GM18511 (cell line): ENCODE measurements at regions not wholly inside any gene's neighbourhood (a gene's known extent, or its start where the extent isn't known, plus 50 kb on each side); places are given as distances from the start of the nearest gene placed in this dataset.

Experiments used
- ATAC-seq: cut with Tn5 transposase; IDR thresholded peaks from one replicate; pipeline ENCODE4 v1.9.1; 2021; ENCODE audit warnings: mild to moderate bottlenecking, moderate library complexity; ENCODE audit not compliant: unreplicated experiment

- no peak for ATAC-seq
Observed at GRCh38 chr4:14879683-14880082, 122.6 kb upstream of the CPEB2 start.

DNA sequence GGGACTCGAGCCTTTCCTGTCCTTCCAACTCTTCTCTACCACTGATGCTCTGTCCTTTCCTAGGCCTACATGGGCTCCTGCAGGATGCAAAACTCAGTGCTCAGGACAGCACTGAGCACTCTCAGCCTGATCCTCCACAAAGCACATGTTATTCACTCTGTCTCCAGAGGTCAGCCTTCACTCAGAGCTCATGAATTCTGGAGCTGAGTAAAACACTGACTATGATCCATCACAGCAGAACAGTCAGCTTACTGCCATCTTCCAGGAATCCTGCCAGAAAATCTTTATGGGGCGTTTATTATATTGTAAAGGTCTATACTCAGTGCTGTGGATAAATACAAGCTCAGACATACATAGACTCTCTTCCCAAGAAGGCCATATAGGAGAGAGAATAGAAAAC is 121.5 kb upstream of the CPEB2 start:
- no peak for ATAC-seq

DNA sequence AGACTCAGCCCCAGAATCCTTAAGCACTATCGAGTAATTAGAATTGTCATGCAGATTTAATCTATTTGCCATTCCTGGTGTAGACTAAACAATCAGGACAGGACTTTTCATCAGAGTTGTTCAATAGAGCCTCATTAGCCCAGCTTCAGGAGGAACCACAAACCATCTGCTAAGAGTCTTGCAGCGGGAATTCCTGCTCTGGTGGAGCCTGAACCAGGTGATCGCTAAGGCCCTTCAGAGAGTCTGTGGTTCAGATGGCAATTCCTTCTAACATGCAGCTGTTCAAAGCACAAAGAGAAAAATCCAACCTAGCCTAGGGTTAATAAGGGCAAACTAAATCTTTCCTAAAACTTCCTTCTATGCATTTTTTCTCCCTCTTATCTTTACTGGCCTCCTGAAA is 119.1 kb upstream of the CPEB2 start:
- ATAC-seq: no peak

DNA sequence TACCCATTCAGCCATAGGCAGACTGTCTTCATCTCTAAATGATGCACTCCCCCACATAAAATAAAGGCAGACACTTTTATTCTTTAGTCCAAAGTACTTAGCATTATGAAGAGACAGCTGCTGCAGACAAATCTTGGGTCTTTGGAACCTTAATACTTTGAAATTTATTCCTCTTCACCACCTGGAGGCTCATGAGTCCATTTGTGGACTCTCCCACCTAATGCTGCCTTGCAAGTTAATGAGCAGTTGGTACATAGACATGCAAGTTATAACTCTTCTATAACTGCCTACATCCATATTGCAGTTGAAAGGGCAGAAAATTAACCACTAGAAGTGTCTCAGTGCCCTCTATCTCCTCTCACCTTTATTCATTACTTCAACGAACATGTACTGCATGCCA is 118.6 kb upstream of the CPEB2 start:
- ATAC-seq: no peak

- ATAC-seq: no peak
Observed at GRCh38 chr4:14887842-14888433, 114.3 kb upstream of the CPEB2 start.

GRCh38 chr4:14888790-14889572 is 113.3 kb upstream of the CPEB2 start:
- ATAC-seq: no peak

DNA sequence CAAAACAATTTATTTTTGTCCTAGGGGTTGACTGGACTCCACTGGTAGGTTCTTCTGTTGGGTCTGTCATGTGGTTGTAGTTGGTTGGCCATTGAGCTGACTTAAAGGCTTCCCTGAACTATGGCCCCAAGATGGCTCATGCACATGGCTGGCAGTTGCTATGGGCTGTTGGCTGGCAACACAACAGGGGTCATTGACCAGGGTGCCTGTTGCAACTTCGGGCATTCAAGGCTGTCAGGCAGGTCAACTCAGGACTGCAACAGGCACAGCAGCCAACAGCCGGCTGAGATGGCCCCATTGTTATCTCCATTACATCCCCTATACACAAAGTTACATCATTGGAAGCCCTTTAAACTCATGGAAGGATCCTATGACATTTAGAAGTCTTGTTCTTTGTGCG is 109.7 kb upstream of the CPEB2 start:
- no peak for ATAC-seq

- no peak for ATAC-seq
Observed at GRCh38 chr4:14893713-14894112, 108.6 kb upstream of the CPEB2 start.

- ATAC-seq: no peak
Observed at GRCh38 chr4:14894392-14895292, 107.6 kb upstream of the CPEB2 start.

GRCh38 chr4:14896656-14897175 is 105.6 kb upstream of the CPEB2 start:
- ATAC-seq: no peak

DNA sequence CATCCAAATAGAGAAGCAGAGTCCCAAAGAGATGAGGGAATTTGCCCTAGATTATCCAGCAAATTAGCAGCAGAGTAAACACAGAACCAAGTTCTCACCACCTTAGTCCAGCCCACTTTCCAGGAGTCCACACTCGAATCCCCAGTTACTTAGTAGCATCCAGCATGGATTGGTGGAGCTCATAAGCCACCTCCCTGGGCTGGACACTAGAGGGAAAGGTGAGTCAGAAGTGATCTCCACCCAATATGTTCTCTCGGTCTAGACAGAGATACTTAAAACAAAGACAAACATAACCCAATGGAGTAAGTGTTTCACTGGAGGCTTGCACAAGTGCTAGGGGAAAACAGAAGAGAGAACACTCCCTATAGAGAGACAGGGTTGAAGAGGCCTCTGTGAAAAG is 105.1 kb upstream of the CPEB2 start:
- ATAC-seq: no peak

GRCh38 chr4:14898989-14899388 is 103.3 kb upstream of the CPEB2 start:
- no peak for ATAC-seq

GRCh38 chr4:14902342-14902741 is 99.9 kb upstream of the CPEB2 start:
- ATAC-seq: no peak

GRCh38 chr4:14903321-14903720 is 99.0 kb upstream of the CPEB2 start:
- ATAC-seq: no peak

DNA sequence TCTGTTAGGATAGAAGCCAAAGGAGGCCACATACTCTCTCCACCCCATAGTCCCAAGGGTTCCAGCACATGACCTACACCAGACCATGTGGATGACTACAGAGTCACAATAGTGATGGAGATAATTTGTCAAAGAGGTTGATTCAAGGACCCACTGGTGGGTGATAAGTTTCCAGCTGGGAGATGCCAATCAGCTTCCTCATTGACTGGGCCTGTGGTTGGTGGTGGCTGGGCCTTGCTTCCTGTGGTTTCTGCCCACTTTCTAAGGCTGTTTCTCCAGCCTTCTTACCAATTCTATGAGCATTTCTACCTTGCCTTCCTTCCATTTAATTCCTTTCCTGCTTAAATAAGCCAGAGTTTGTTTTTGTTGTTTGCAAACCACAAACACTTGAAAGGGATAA is 95.5 kb upstream of the CPEB2 start:
- no peak for ATAC-seq

DNA sequence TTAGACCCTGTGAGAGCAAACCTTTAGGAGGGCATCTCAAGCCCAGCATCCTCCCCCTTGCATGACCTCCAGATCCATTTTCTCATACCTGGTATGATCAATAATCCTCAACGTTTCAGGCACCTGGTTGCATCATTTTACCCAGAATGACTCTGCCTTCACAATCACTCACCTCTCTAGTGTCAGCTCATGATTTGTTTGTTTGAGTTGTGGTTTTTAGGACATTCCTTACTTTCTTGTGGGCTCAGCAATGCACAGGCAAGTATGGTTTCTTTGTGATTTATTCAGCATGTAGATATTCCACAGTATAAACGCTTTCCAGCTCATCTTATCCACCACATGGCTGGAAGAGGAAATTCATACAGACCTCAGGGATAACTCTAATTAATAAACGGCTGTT is 93.6 kb upstream of the CPEB2 start:
- ATAC-seq: no peak

- no peak for ATAC-seq
Observed at GRCh38 chr4:14910411-14910810, 91.9 kb upstream of the CPEB2 start.

GRCh38 chr4:14912426-14912825 is 89.9 kb upstream of the CPEB2 start:
- ATAC-seq: no peak

DNA sequence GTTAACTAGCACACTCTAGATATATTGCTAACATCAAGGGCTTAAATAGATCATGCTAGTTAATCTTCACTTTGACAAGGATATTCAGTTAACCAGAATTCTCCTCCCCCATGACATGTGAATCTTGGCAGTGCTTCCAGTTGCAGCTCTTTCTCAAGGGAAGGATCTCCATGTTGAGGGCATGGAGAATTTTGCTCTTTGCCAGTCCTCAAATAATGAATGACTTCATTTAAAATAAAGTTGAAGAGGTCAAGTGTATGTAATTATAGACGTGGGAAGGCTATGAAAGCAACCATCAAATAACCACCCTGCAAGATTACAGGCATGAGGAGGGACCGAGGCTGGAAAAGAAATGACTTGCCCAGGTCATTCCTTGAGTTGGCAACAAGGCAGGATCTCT is 87.3 kb upstream of the CPEB2 start:
- no peak for ATAC-seq

DNA sequence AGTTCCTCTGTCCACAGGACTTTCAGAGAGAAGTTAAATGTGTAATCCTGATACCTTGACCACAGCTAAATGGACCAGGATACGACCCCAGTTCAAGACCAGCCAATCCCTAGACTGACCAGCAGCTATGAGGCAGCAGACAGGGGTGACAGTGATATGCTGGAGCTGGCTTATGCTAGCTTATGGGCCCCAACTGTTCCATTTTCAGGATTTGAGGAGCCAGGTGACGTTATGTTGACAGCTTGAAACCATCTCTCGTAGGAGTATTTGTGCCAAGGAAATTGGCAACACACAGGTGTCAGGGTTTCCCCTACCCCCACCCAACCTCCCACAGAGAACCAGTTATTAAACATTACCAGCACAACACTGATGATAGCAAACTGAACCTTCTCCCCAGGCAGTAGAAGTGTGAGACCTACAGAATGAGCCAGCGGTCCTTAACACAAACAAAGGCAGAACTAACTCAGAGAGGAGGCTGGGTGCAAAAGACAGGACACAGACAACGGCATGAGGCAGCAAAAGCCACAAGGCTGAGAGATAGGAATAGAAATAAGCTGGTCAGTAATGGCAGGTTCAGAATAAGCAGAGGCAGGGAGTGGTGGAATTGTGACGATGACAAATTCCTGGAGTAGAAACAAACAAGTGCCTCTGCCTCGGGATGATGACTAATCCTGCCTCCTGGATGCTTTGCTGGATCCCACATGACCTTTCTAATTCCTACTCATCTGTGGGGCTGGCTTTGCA is 85.6 kb upstream of the CPEB2 start:
- ATAC-seq: no peak

DNA sequence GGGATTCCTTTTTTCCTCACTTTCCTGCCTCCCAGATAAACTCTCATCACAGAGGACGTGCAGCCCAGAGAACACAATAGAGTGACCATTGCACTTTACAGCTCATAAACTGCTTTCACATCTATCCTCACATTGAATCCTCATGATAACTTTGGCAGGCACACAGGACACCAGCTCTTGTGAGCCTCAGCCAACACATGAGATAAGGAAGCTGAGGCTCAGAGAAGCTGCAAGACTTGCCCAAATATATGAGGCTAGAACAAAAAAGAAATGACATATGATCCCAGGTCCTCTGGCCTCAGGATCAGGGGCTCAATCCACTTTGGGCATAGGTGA is 85.0 kb upstream of the CPEB2 start:
- ATAC-seq: no peak
